OCI-LY7 (cell line): ENCODE measurements at regions not wholly inside any gene's neighbourhood (a gene's known extent, or its start where the extent isn't known, plus 50 kb on each side); places are given as distances from the start of the nearest gene placed in this dataset.
"Not testable (repeated sequence)": the region's sequence is repeated elsewhere in the genome, so short reads cannot be mapped to it uniquely, and the experiment has no call there.

ENCODE experiments used
- BruUV-seq: library from RNA; stranded (reverse); fragments of 400-500 nt; replicated peaks from 2 replicates; lab custom pipeline; 2021; lab: Mats Ljungman, UMichigan
- CTCF ChIA-PET: fragments of 300-600 bp; sonication (Branson Sonifier 250); formaldehyde crosslinking; loops from one replicate; lab custom pipeline; 2022; ENCODE audit warnings: antibody characterized with exemption; ENCODE audit not compliant: unreplicated experiment; lab: Charles Lee
- POLR2A ChIA-PET: fragments of 300-600 bp; sonication (Branson Sonifier 250); formaldehyde crosslinking; loops from one replicate; lab custom pipeline; 2022; ENCODE audit warnings: antibody characterized with exemption; lab: Charles Lee
- DNase-seq: peaks from one replicate; pipeline ENCODE4 v3.0.0-alpha.2; 2015; ENCODE audit warnings: low spot score
- H2AFZ ChIP-seq: fragments of 200-600 bp; sonication (generic), shearing (Covaris generic); 2 replicates; pipeline ENCODE4 v1.6.1; 2014; ENCODE audit warnings: mild to moderate bottlenecking, antibody characterized with exemption, low read length, moderate library complexity
- H3K27ac ChIP-seq: fragments of 200-600 bp; sonication (generic); 2 replicates; pipeline ENCODE4 v1.5.1; 2014; ENCODE audit warnings: mixed run types, low read depth, mild to moderate bottlenecking, moderate library complexity, low read length, inconsistent platforms; ENCODE audit not compliant: poor library complexity, severe bottlenecking
- H3K36me3 ChIP-seq: fragments of 200-600 bp; sonication (generic); 2 replicates; pipeline ENCODE4 v1.6.1; 2014; ENCODE audit warnings: mild to moderate bottlenecking, antibody characterized with exemption, low read length, moderate library complexity, mixed read lengths; ENCODE audit not compliant: insufficient read depth
- H3K4me1 ChIP-seq: fragments of 200-600 bp; sonication (generic); 2 replicates; pipeline ENCODE4 v1.5.1; 2014; ENCODE audit warnings: mild to moderate bottlenecking, low read length; ENCODE audit not compliant: insufficient read depth, poor library complexity, severe bottlenecking
- H3K4me2 ChIP-seq: fragments of 200-600 bp; sonication (generic); 2 replicates; pipeline ENCODE4 v1.6.1; 2014; ENCODE audit warnings: mild to moderate bottlenecking, low read length
- H3K4me3 ChIP-seq: fragments of 200-600 bp; sonication (generic); 2 replicates; pipeline ENCODE4 v1.5.1; 2014; ENCODE audit warnings: mild to moderate bottlenecking, low read depth, low read length; ENCODE audit not compliant: poor library complexity, severe bottlenecking
- H3K79me2 ChIP-seq: fragments of 200-600 bp; sonication (generic); 2 replicates; pipeline ENCODE4 v1.6.1; 2016; ENCODE audit warnings: low read depth, mild to moderate bottlenecking, low read length, moderate library complexity, mixed read lengths; ENCODE audit not compliant: insufficient read depth
- H3K9me2 ChIP-seq: fragments of 200-600 bp; sonication (generic); 2 replicates; pipeline ENCODE4 v1.6.1; 2016; ENCODE audit warnings: mild to moderate bottlenecking, low read length, mixed read lengths; ENCODE audit not compliant: insufficient read depth
- H3K9me3 ChIP-seq: fragments of 200-600 bp; sonication (generic); 2 replicates; pipeline ENCODE4 v1.6.1; 2014; ENCODE audit warnings: mild to moderate bottlenecking, mixed run types, low read length, mixed read lengths
- H4K20me1 ChIP-seq: fragments of 200-600 bp; sonication (generic); 2 replicates; pipeline ENCODE4 v1.6.1; 2014; ENCODE audit warnings: mild to moderate bottlenecking, antibody characterized with exemption, low read length, moderate library complexity, mixed read lengths; ENCODE audit not compliant: insufficient read depth
- EZH2phosphoT487 ChIP-seq: fragments of 200-600 bp; sonication (generic); IDR thresholded peaks from 2 replicates; pipeline ENCODE4 v1.6.1; 2018; ENCODE audit warnings: low read depth, borderline replicate concordance, mild to moderate bottlenecking, mixed run types, antibody characterized with exemption, low read length, moderate library complexity, mixed read lengths
- intact Hi-C: fragments of 100-400 bp; cut with micrococcal nuclease; formaldehyde crosslinking; loops from one replicate; pipeline ENCODE4 v1.10.0; 2022; ENCODE audit not compliant: unreplicated experiment
- TF ChIP-seq, protein P1 (sequence below): fragments of 200-600 bp; sonication (generic); conservative IDR thresholded peaks from 2 replicates; pipeline ENCODE4 v1.5.1; 2014; ENCODE audit warnings: mild to moderate bottlenecking, antibody characterized with exemption, low read length, moderate library complexity, mixed read lengths

DNA sequence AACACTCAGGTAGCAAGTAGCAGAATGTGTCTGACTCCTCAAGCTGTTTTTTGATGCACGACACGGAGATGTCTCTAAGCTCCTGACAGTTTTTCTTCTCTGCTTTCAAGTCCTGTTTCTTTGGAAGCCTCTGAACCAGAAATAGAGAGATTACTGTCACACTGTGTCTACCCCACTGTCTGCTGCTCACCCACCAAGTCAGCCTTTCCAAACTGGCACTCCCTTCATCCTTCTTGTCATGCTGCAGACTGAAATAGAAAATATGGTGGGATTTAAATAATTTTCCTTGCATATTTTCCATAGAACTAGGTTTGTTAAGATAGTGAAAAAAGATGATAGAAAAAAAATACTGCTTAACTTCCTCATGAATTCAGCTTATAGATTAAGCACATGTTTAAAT is 102.5 kb upstream of the SPANXN4 start:
- H3K4me2 ChIP-seq, result no peak overlapping the region
- no peaks in the 10 kb centered on the region for H3K36me3 ChIP-seq
- no peak overlapping the region for H3K4me3 ChIP-seq
- H2AFZ ChIP-seq, result no peak overlapping the region
- no peak for DNase-seq
- no TSS peak for BruUV-seq
- no peaks in the 10 kb centered on the region for H3K79me2 ChIP-seq
- POLR2A ChIA-PET, result no interaction called here
- no peaks in the 10 kb centered on the region for H3K9me3 ChIP-seq
- CTCF ChIA-PET, result no interaction called here
- intact Hi-C loops, result no loop called here
- no peak overlapping the region for H3K27ac ChIP-seq
- no peaks in the 10 kb centered on the region for H3K4me1 ChIP-seq
- TF ChIP-seq, protein P1, sequence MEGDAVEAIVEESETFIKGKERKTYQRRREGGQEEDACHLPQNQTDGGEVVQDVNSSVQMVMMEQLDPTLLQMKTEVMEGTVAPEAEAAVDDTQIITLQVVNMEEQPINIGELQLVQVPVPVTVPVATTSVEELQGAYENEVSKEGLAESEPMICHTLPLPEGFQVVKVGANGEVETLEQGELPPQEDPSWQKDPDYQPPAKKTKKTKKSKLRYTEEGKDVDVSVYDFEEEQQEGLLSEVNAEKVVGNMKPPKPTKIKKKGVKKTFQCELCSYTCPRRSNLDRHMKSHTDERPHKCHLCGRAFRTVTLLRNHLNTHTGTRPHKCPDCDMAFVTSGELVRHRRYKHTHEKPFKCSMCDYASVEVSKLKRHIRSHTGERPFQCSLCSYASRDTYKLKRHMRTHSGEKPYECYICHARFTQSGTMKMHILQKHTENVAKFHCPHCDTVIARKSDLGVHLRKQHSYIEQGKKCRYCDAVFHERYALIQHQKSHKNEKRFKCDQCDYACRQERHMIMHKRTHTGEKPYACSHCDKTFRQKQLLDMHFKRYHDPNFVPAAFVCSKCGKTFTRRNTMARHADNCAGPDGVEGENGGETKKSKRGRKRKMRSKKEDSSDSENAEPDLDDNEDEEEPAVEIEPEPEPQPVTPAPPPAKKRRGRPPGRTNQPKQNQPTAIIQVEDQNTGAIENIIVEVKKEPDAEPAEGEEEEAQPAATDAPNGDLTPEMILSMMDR, result no peak
- TF ChIP-seq EZH2phosphoT487, result no peak
- no peaks in the 10 kb centered on the region for H4K20me1 ChIP-seq
- H3K9me2 ChIP-seq, result no peaks in the 10 kb centered on the region

DNA sequence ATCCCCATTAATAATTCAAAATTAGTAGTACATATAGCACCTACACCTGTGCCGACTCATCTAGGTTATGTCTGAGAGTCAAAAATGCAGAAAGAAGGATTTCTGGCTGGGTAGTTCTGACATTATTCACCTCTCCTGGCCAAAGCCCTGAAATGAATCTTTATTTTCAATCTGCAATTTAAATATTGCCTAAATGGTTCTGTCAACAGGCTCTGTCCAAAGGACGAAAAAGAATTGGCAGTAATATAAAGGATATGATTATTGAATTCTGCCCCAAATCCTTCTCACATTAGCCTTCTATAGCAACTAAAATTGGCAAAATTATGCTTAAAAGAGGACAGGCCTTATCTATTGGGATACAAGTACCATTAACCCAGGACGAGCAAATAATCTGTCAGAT is 86.9 kb upstream of the SPANXN4 start:
- POLR2A ChIA-PET, result no interaction called here
- no peak for DNase-seq
- CTCF ChIA-PET, result no interaction called here
- TF ChIP-seq EZH2phosphoT487, result no peak
- TF ChIP-seq, protein P1, result no peak
- no peak overlapping the region for H3K27ac ChIP-seq
- H3K79me2 ChIP-seq, result no peaks in the 10 kb centered on the region
- H4K20me1 ChIP-seq, result no peaks in the 10 kb centered on the region
- H3K4me1 ChIP-seq, result no peaks in the 10 kb centered on the region
- no TSS peak for BruUV-seq
- H3K4me3 ChIP-seq, result no peak overlapping the region
- no peaks in the 10 kb centered on the region for H3K9me2 ChIP-seq
- H3K9me3 ChIP-seq, result no peaks in the 10 kb centered on the region
- intact Hi-C loops, result no loop called here
- no peak overlapping the region for H2AFZ ChIP-seq
- no peaks in the 10 kb centered on the region for H3K36me3 ChIP-seq
- no peak overlapping the region for H3K4me2 ChIP-seq

DNA sequence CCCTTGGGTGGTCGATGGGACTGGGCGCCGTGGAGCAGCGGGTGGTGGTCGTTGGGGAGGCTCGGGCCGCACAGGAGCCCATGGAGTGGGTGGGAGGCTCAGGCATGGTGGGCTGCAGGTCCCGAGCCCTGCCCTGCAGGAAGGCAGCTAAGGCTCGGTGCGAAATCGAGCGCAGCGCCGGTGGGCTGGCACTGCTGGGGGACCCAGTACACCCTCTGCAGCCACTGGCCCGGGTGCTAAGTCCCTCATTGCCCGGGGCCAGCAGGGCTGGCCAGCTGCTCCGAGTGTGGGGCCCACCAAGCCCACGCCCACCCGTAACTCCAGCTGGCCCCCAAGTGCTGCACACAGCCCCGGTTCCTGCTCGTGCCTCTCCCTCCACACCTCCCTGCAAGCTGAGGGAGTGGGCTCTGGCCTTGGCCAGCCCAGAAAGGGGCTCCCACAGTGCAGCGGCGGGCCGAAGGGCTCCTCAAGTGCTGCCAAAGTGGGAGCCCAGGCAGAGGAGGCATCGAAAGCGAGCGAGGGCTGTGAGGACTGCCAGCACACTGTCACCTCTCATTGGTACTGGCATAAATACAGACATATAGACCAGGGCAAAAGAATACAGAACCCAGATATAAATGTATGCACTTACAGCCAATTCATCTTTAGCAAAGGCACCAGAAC is 53.5 kb upstream of the SPANXN4 start:
- H3K27ac ChIP-seq, DNase-seq, POLR2A ChIA-PET, H3K36me3 ChIP-seq, H4K20me1 ChIP-seq, H3K4me1 ChIP-seq, H3K9me2 ChIP-seq, intact Hi-C loops, BruUV-seq, H3K4me3 ChIP-seq, H3K79me2 ChIP-seq, CTCF ChIA-PET, H3K4me2 ChIP-seq, H2AFZ ChIP-seq, H3K9me3 ChIP-seq: not testable (repeated sequence)
